ENCODE measurements at regions not wholly inside any gene's neighbourhood (a gene's known extent, or its start where the extent isn't known, plus 50 kb on each side); places are given as distances from the start of the nearest gene placed in this dataset.
"Not testable (repeated sequence)": the region's sequence is repeated elsewhere in the genome, so short reads cannot be mapped to it uniquely, and the experiment has no call there.

- FAIRE-seq (no peak), DNase-seq (ENCODE audit: insufficient read length, low spot score) (no peak)
- no peak for TF ChIP-seq POLR2A (IDR thresholded peaks at IDR 0.05; ENCODE audit: low read depth, low read length)
These were observed 156.8 kb upstream of the STS start for GRCh38 chrX:6990552-6991193.

- DNase-seq (ENCODE audit: insufficient read length, low spot score) (no peak), FAIRE-seq (no peak)
- TF ChIP-seq POLR2A (IDR thresholded peaks at IDR 0.05; ENCODE audit: low read depth, low read length): no peak
These were observed 157.7 kb upstream of the STS start for GRCh38 chrX:6989858-6990257.

- not testable (repeated sequence) for FAIRE-seq; DNase-seq (ENCODE audit: insufficient read length, low spot score)
These were observed 158.8 kb upstream of the STS start for GRCh38 chrX:6988694-6989093.

GRCh38 chrX:6986915-6987314 is 160.6 kb upstream of the STS start:
- no peak for DNase-seq (ENCODE audit: insufficient read length, low spot score)

GRCh38 chrX:6985537-6985936 is 162.0 kb upstream of the STS start:
- no peak for DNase-seq (ENCODE audit: insufficient read length, low spot score)
- no peak for TF ChIP-seq POLR2A (IDR thresholded peaks at IDR 0.05; ENCODE audit: low read depth, low read length)
- no peak for FAIRE-seq

More at GRCh38 chrX:6986915-6987314, 160.6 kb upstream of the STS start:
- TF ChIP-seq POLR2A (IDR thresholded peaks at IDR 0.05; ENCODE audit: low read depth, low read length): no peak
- no peak for FAIRE-seq

GRCh38 chrX:6983207-6983955 is 164.1 kb upstream of the STS start:
- DNase-seq (ENCODE audit: insufficient read length, low spot score): no peak
- FAIRE-seq: no peak
- TF ChIP-seq POLR2A (IDR thresholded peaks at IDR 0.05; ENCODE audit: low read depth, low read length): no peak

- TF ChIP-seq POLR2A (IDR thresholded peaks at IDR 0.05; ENCODE audit: low read depth, low read length): no peak
- DNase-seq (ENCODE audit: insufficient read length, low spot score) (no peak), FAIRE-seq (no peak)
These were observed 165.7 kb upstream of the STS start for GRCh38 chrX:6981718-6982406.

GRCh38 chrX:6980981-6981380 is 166.5 kb upstream of the STS start:
- DNase-seq (ENCODE audit: insufficient read length, low spot score) (no peak), FAIRE-seq (no peak)
- TF ChIP-seq POLR2A (IDR thresholded peaks at IDR 0.05; ENCODE audit: low read depth, low read length): no peak

GRCh38 chrX:6968231-6968630 is 179.3 kb upstream of the STS start:
- DNase-seq (ENCODE audit: insufficient read length, low spot score) (no peak), FAIRE-seq (no peak)

GRCh38 chrX:6965729-6966128 is 181.8 kb upstream of the STS start:
- FAIRE-seq (no peak), DNase-seq (ENCODE audit: insufficient read length, low spot score) (no peak)
- TF ChIP-seq POLR2A (IDR thresholded peaks at IDR 0.05; ENCODE audit: low read depth, low read length): no peak

More at GRCh38 chrX:6968231-6968630, 179.3 kb upstream of the STS start:
- TF ChIP-seq POLR2A (IDR thresholded peaks at IDR 0.05; ENCODE audit: low read depth, low read length): no peak

- no peak for FAIRE-seq
- TF ChIP-seq POLR2A (IDR thresholded peaks at IDR 0.05; ENCODE audit: low read depth, low read length): no peak
These were observed 185.5 kb upstream of the STS start for GRCh38 chrX:6962006-6962355.

GRCh38 chrX:6961286-6962005 is 186.1 kb upstream of the STS start:
- FAIRE-seq (no peak), DNase-seq (ENCODE audit: insufficient read length, low spot score) (no peak)
- no peak for TF ChIP-seq POLR2A (IDR thresholded peaks at IDR 0.05; ENCODE audit: low read depth, low read length)

More at GRCh38 chrX:6962006-6962355, 185.5 kb upstream of the STS start:
- DNase-seq (ENCODE audit: insufficient read length, low spot score): no peak

GRCh38 chrX:6959006-6959405 is 188.5 kb upstream of the STS start:
- FAIRE-seq (no peak), DNase-seq (ENCODE audit: insufficient read length, low spot score) (no peak)
- no peak for TF ChIP-seq POLR2A (IDR thresholded peaks at IDR 0.05; ENCODE audit: low read depth, low read length)

- TF ChIP-seq POLR2A (IDR thresholded peaks at IDR 0.05; ENCODE audit: low read depth, low read length): no peak
- FAIRE-seq (no peak), DNase-seq (ENCODE audit: insufficient read length, low spot score) (no peak)
These were observed 192.7 kb upstream of the STS start for GRCh38 chrX:6954836-6955235.

All from H54 (cell line).